Suprapubic skin (tissue), 3 donors: ENCODE measurements at regions not wholly inside any gene's neighbourhood (a gene's known extent, or its start where the extent isn't known, plus 50 kb on each side); places are given as distances from the start of the nearest gene placed in this dataset.

Source experiments
- CTCF ChIP-seq, 2 donors: fragments of 200-600 bp in 1 of 2; fragments of 450-650 bp in 1 of 2; sonication (generic) in 1 of 2; IDR thresholded peaks; one replicate each; pipeline ENCODE4 v1.5.1; 2016 to 2019; ENCODE audit warnings: antibody characterized with exemption in 2 of 2, mild to moderate bottlenecking in 1 of 2, moderate library complexity in 1 of 2
- POLR2A ChIP-seq, 2 donors: fragments of 450-650 bp; IDR thresholded peaks; one replicate each; pipeline ENCODE4 v1.6.1; 2017; ENCODE audit warnings: antibody characterized with exemption in 2 of 2, mild to moderate bottlenecking in 2 of 2, moderate library complexity in 2 of 2

- TF ChIP-seq CTCF (IDR thresholded peaks at IDR 0.05) (no peak), POLR2A (IDR thresholded peaks at IDR 0.05) (no peak)
Observed at GRCh38 chr10:118926903-118927302, 102.6 kb upstream of the NANOS1 start.
